ENCODE measurements at regions not wholly inside any gene's neighbourhood (a gene's known extent, or its start where the extent isn't known, plus 50 kb on each side); places are given as distances from the start of the nearest gene placed in this dataset.
"Not testable (repeated sequence)": the region's sequence is repeated elsewhere in the genome, so short reads cannot be mapped to it uniquely, and the experiment has no call there.

DNA sequence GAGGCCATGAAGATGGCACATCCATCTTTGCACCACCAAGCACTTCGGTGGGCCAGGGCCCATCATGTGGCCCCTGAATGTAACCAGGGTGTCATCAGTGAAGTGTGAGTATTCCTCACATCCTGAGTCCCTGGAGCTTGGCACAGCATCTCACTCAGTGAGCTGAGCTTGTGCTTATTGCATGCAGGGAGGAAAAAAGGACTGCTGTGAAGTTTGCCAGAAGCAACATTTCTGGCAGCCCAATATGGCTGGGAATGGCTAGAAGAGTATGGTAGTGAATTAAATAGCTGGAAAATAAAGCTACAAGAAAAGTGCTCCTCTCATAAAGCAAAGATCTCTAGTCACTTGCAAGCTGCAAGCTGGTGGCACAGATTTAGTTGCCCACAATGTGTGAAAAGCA, 109.3 kb downstream of the TNFSF18 start:
- H4K20me1 ChIP-seq (ENCODE audit: insufficient read depth, low read length), result no peaks in the 10 kb centered on the region
- no peaks in the 10 kb centered on the region for H3K27me3 ChIP-seq (replicated peaks; ENCODE audit: insufficient read depth, low read length)
- H3K27ac ChIP-seq (ENCODE audit: low read length), result no peak overlapping the region
- no peaks in the 10 kb centered on the region for H3K9me3 ChIP-seq (replicated peaks; ENCODE audit: insufficient read depth, low read length)
- H3K4me2 ChIP-seq (ENCODE audit: low read depth, low read length), result no peak overlapping the region
- H2AFZ ChIP-seq (ENCODE audit: low read length), result no peak overlapping the region
- H3K9ac ChIP-seq (ENCODE audit: low read length), result no peak overlapping the region
- DNase-seq, result no peak
- H3K79me2 ChIP-seq (ENCODE audit: low read length), result no peaks in the 10 kb centered on the region
- H3K36me3 ChIP-seq (replicated peaks; ENCODE audit: insufficient read depth, low read length), result no peaks in the 10 kb centered on the region
- no peaks in the 10 kb centered on the region for H3F3A ChIP-seq (ENCODE audit: insufficient read depth, low read length)
- TF ChIP-seq EZH2 (optimal IDR thresholded peaks at IDR 0.05; ENCODE audit: low read depth, low read length), result no peak
- no peak for TF ChIP-seq EZH2phosphoT487 (IDR thresholded peaks at IDR 0.05; ENCODE audit: low read length)
- TF ChIP-seq CTCF (IDR thresholded peaks at IDR 0.05; ENCODE audit: low read length), result no peak
- no peaks in the 10 kb centered on the region for H3K4me1 ChIP-seq (ENCODE audit: low read length)
- H3K9me2 ChIP-seq (replicated peaks; ENCODE audit: insufficient read depth, low read length), result no peaks in the 10 kb centered on the region
- H3K4me3 ChIP-seq (ENCODE audit: low read length), result no peak overlapping the region

GRCh38 chr1:172941945-172942344, 108.8 kb downstream of the TNFSF18 start:
- H2AFZ ChIP-seq (ENCODE audit: low read length), result no peak overlapping the region
- no peaks in the 10 kb centered on the region for H3K36me3 ChIP-seq (replicated peaks; ENCODE audit: insufficient read depth, low read length)
- H3K4me2 ChIP-seq (ENCODE audit: low read depth, low read length), result no peak overlapping the region

DNA sequence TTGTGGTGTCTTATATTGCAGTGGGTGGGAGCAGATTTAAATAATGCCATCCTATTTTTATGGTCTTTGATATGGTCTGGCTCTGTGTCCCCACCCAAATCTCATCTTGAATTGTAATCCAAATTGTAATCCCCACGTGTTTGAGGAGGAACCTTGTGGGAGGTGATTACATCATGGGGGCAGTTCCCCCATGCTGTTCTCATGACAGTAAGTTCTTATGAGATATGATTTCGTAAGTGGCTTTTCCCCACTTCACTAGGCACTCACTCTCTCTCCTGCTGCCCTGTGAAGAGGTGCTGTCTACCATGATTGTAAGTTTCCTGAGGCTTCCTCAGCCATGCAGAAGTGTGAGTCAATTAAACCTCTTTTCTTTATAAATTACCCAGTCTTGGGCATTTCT, 107.6 kb downstream of the TNFSF18 start:
- H4K20me1 ChIP-seq (ENCODE audit: insufficient read depth, low read length); H3K9me3 ChIP-seq (replicated peaks; ENCODE audit: insufficient read depth, low read length); DNase-seq; H3F3A ChIP-seq (ENCODE audit: insufficient read depth, low read length); H3K27me3 ChIP-seq (replicated peaks; ENCODE audit: insufficient read depth, low read length); H2AFZ ChIP-seq (ENCODE audit: low read length); H3K27ac ChIP-seq (ENCODE audit: low read length); H3K4me1 ChIP-seq (ENCODE audit: low read length); H3K9me2 ChIP-seq (replicated peaks; ENCODE audit: insufficient read depth, low read length); H3K9ac ChIP-seq (ENCODE audit: low read length); H3K79me2 ChIP-seq (ENCODE audit: low read length); H3K4me2 ChIP-seq (ENCODE audit: low read depth, low read length); H3K36me3 ChIP-seq (replicated peaks; ENCODE audit: insufficient read depth, low read length); H3K4me3 ChIP-seq (ENCODE audit: low read length): not testable (repeated sequence)

More at GRCh38 chr1:172941945-172942344, 108.8 kb downstream of the TNFSF18 start:
- Histone ChIP-seq H3K4me3 (ENCODE audit: low read length) (no peak overlapping the region), H4K20me1 (ENCODE audit: insufficient read depth, low read length) (no peaks in the 10 kb centered on the region), H3F3A (ENCODE audit: insufficient read depth, low read length) (no peaks in the 10 kb centered on the region), H3K9ac (ENCODE audit: low read length) (no peak overlapping the region), H3K27ac (ENCODE audit: low read length) (no peak overlapping the region), H3K4me1 (ENCODE audit: low read length) (no peaks in the 10 kb centered on the region), H3K79me2 (ENCODE audit: low read length) (no peaks in the 10 kb centered on the region), H3K9me3 (replicated peaks; ENCODE audit: insufficient read depth, low read length) (no peaks in the 10 kb centered on the region), H3K9me2 (replicated peaks; ENCODE audit: insufficient read depth, low read length) (no peaks in the 10 kb centered on the region), H3K27me3 (replicated peaks; ENCODE audit: insufficient read depth, low read length) (no peaks in the 10 kb centered on the region)
- DNase-seq, result no peak
- TF ChIP-seq EZH2 (optimal IDR thresholded peaks at IDR 0.05; ENCODE audit: low read depth, low read length), result no peak
- no peak for TF ChIP-seq EZH2phosphoT487 (IDR thresholded peaks at IDR 0.05; ENCODE audit: low read length)

- no peak overlapping the region for H2AFZ ChIP-seq (ENCODE audit: low read length)
- H3K79me2 ChIP-seq (ENCODE audit: low read length), result no peaks in the 10 kb centered on the region
- no peak overlapping the region for H3K4me3 ChIP-seq (ENCODE audit: low read length)
- no peaks in the 10 kb centered on the region for H3K4me1 ChIP-seq (ENCODE audit: low read length)
- no peak for DNase-seq
- no peaks in the 10 kb centered on the region for H3K9me2 ChIP-seq (replicated peaks; ENCODE audit: insufficient read depth, low read length)
- H3F3A ChIP-seq (ENCODE audit: insufficient read depth, low read length), result no peaks in the 10 kb centered on the region
- no peaks in the 10 kb centered on the region for H4K20me1 ChIP-seq (ENCODE audit: insufficient read depth, low read length)
- no peak overlapping the region for H3K9ac ChIP-seq (ENCODE audit: low read length)
- no peaks in the 10 kb centered on the region for H3K27me3 ChIP-seq (replicated peaks; ENCODE audit: insufficient read depth, low read length)
- H3K4me2 ChIP-seq (ENCODE audit: low read depth, low read length), result no peak overlapping the region
- no peaks in the 10 kb centered on the region for H3K36me3 ChIP-seq (replicated peaks; ENCODE audit: insufficient read depth, low read length)
- no peak overlapping the region for H3K27ac ChIP-seq (ENCODE audit: low read length)
- no peaks in the 10 kb centered on the region for H3K9me3 ChIP-seq (replicated peaks; ENCODE audit: insufficient read depth, low read length)
- TF ChIP-seq CTCF (IDR thresholded peaks at IDR 0.05; ENCODE audit: low read length), result no peak
- TF ChIP-seq EZH2phosphoT487 (IDR thresholded peaks at IDR 0.05; ENCODE audit: low read length), result no peak
- TF ChIP-seq EZH2 (optimal IDR thresholded peaks at IDR 0.05; ENCODE audit: low read depth, low read length), result no peak
Observed at GRCh38 chr1:172944931-172945330, 105.8 kb downstream of the TNFSF18 start.

Data from MM.1S (cell line).